GM21737 (cell line): ENCODE measurements at regions not wholly inside any gene's neighbourhood (a gene's known extent, or its start where the extent isn't known, plus 50 kb on each side); places are given as distances from the start of the nearest gene placed in this dataset.

Experiments used
- ATAC-seq: cut with Tn5 transposase; IDR thresholded peaks from one replicate; pipeline ENCODE4 v1.9.1; 2021; ENCODE audit warnings: mild to moderate bottlenecking, moderate library complexity; ENCODE audit not compliant: unreplicated experiment

- ATAC-seq, result no peak
Measured at GRCh38 chr12:107318806-107319532, 225.6 kb upstream of the CRY1 start.

GRCh38 chr12:107319533-107320032 lies 226.2 kb upstream of the CRY1 start:
- no peak for ATAC-seq

DNA sequence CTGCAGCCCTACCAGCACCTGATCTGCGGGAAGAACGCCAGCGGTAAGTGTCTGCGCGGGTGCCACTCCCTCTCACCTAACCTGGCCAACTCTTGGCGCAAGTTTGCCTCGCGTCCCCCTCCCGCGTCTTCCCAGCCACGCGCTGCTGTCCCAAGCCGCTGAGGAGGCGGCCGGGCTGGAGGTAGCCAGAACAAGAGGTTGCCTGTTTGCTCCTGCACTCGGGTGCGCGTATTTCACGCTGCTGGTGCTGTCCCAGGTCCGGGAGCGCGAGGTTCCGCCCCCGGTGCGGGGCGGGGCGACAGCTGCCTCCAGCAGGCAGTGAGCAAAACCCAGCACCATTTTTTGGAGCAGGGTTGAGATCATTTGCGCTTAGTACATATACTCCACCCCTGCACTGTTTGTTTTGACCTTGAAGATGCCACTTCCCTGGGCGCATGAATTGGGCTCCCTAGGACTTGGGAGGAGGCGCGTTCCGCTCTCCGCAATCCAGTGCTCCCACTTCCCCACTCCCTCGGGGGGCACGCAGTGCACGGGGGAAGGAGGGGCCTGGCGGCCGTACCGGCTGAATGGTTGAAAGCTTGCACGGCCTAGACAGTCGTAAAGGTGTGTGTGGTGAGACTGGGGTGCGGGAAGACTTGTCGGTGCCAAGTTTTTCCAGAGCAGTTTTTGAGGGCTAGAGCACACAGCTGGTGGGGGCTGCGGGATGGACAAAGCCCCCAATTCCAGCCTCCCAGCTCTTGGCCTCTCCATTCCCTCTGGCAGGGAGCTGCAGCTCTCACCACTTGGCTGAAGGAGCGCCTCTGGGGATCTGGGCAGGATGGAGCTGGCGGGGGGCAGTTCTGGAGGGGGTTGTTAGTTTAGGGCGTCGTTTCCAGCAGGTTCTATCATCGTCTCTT lies 226.9 kb upstream of the CRY1 start:
- ATAC-seq, result no peak

GRCh38 chr12:107320929-107321631 lies 227.7 kb upstream of the CRY1 start:
- ATAC-seq, result no peak

- no peak for ATAC-seq
Measured at GRCh38 chr12:107322063-107322462, 228.7 kb upstream of the CRY1 start.

DNA sequence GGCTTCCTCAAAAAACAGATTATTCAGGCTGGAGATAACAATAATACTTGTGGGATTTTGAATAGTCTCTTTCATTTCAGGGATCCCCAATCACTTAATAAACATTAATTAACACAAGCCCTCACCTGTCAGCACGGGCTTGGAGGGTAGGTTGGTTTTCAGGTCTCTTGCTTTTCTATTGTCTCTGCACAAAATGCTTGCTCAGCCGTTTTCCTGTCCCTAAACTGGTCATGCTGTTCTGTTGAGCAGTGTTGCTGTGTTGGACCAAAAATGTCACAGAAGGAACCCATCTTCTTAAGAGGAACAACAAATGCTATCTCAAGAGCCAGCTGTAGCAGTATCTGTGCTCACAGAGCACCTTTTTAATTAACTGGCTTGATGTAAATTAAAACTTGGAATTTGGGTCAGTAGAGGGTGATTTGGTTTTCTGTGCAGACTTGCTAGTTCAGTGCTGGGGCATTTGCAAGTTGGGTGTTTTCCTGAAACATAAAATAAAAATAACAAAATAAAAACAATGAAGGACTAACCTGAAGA lies 231.8 kb upstream of the CRY1 start:
- ATAC-seq, result no peak

- no peak for ATAC-seq
Measured at GRCh38 chr12:107326237-107326636, 232.9 kb upstream of the CRY1 start.

DNA sequence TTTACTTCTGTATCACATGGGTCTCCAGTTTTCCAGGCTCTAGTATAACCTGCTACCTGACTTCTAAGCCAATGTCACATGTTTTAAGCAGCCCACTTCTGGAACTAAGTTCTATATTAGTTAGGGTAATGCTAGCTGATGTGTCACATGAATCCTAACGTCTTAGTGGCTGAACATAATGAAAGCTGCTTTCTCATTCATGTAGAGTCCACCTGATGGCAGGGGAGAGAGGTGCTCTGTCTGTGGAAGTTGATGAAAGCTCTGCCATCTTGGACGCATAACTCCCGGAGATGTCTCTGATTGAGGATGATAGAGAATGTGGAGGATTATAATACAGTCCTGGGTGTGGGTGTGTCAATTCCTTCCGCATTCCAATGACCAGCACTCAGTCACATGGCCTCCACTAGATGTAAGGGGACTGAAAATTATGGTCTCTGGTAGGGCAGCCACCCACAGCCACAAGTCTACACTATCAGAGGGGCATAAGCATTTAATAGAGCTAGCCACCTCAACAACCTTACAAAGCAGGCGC lies 234.4 kb upstream of the CRY1 start:
- no peak for ATAC-seq

DNA sequence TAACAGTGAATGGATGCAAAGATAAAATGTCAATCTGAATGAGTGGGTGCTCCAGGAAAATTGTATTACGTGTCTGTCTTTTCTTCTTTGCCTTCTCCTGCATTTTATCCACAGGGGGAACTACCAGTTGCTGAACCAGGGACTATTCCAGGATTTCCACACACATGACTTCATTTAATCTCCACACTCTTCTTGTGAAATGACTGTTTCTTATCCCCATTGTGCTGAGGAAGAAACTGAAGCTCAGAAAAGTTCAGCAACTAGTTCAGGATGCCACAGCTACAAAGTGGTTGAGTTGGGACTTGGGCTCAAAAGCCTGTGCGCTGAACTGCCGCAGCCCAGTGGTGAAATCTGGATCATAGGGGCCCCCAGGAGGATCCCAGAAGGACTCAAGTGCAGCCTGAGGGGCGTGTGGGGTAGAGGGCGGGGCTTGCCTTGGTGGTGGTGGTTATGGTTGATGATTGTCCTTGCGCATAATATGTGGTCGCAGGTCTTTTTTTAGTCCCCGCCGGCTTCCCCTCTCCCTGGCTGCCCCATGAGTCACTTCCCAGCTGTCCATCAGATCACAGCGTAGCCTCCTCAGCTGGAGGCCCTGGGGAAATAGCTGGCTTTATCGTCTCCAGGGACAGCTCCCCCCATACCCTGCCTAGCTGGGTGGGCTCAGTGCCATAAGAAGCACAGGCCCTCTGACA lies 235.2 kb upstream of the CRY1 start:
- no peak for ATAC-seq

GRCh38 chr12:107329569-107330324 lies 236.4 kb upstream of the CRY1 start:
- no peak for ATAC-seq

DNA sequence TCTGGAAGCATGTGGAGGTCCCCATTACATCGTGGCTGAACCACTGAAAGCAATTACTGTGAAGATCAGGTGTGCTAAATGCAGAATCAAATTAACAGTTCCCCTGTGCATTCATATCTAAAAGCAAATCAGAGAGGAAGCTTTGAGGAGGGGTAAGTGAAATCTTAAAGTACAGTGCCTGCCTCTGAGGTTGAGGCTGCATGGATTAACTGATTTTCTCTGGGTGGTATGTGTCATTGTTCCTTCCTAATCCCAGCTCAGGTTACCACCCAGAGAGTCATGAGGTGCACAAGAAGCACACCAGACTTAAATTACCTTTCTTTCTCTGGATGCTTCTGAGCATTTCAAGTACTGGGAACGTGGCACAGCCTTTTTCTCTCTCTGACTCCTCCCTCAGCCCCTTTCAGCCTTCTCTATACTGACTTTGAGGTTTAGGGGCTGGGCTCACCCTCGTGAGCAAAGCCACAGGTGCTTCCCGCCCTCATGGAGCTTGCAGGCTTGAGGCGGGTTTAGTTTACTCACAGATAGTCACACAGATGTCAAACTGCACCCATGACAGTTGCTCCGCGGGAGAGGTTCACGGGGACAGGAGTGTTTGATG lies 237.6 kb upstream of the CRY1 start:
- ATAC-seq, result no peak

DNA sequence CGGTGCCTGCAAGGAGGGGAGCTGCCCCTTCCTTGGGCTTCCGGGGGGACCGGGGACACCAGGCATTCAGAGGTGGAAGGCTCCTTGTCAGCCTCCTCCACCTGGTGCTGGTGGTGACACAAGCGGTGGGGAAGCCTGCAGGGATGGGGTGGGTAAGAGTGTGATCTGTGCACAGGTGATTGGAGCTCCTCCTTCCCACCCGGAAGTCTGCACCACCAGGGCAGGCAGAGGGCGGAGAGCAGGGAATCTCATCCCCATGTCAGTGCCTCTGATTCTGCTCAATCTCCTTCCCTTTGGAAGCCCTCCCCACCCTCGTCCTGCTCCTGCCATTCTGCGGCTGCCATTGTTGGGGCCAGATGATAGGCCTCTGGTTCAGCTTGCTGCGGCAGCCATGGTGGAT lies 238.1 kb upstream of the CRY1 start:
- ATAC-seq, result no peak

GRCh38 chr12:107331912-107332311 lies 238.6 kb upstream of the CRY1 start:
- no peak for ATAC-seq

GRCh38 chr12:107332743-107333142 lies 239.4 kb upstream of the CRY1 start:
- ATAC-seq, result no peak

DNA sequence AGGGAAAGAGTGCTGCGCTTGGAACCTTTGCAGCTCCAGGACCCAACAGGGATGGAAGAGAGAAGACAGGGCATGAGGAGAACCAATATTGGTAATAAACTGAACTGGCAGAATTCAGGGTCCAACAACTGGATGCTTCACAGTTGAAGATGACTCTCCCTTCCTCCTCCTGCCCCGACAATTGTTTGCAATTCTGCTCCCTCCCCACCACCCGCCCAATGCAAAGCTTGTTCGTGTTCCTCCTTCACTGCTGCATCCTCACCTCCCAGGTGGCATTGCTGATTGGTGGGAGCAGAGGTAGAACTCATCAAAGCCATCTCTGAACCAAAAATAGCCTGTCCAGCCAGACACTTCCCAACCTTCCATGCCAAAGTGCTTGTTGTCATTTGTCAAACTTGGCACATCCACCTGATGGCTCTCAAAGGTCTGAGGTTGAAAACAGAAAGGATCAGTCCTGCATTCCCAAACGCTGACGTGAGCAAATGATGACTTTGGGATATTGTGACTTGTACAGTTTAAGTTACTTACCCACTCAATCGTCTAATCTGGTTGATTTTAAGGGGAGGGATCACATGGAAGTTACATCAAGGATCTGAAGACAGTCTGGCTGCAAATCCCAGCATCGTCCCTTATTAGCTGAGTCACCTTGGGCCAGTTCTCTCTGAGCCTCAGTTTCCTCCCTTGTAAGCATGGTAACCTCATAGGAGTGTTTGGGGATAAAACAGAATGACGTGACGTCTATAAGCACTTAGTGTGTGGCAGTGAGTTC lies 242.6 kb upstream of the CRY1 start:
- ATAC-seq, result no peak

- ATAC-seq, result no peak
Measured at GRCh38 chr12:107336695-107337094, 243.3 kb upstream of the CRY1 start.

DNA sequence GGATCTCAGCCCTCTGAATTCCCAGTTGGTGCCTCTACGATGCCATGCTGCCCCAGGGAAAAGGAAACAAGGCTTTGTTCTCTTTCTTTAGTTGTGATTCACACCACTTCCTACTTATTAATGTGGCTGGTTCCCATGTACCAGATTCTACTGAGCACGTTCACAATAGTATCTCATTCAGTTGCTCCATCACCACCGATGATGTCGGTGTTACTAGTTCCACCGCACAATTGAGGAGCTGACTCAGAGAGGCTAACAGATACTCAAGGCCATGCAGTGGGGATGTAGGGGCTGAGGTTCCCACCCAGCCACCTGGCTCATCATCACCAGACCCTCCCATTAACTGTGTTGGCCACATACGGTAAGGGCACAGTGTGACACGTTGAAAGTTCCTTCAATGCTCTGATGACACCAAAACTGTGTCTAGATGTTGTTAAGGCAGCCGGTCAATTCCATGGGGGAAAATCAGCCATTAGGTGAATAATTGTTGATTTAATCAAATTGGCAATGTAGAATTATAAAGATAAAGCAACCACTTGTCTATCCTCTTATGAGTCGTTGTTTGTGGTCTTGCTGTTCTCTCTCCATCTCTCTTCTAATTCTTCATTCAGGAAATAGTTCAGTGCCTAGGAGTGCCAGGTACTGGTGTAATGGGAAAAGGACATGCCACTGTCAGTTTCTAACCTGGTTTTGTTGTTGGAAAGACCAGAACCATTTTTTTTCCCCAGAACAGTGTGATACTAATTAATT lies 244.2 kb upstream of the CRY1 start:
- no peak for ATAC-seq

DNA sequence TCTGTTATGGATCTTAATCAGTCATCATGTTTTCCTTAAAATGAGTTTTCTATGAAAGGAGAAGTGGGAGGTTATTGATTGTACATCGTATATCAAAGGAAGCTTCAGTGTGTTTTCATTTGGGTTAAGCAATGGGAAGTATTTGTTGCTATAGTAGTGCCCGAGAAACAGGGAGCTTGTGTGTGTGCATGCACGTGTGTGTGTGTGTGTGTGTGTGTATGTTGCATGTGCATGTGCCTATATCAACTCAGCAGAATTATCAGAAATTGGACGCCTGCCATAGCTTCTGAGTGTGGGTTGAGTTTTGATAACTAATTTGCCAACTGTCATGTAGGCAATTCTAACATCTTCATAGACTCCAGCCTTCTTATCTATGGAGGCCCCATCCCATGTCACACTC lies 246.1 kb upstream of the CRY1 start:
- ATAC-seq, result no peak
